ENCODE measurements at regions not wholly inside any gene's neighbourhood (a gene's known extent, or its start where the extent isn't known, plus 50 kb on each side); places are given as distances from the start of the nearest gene placed in this dataset.
"Not testable (repeated sequence)": the region's sequence is repeated elsewhere in the genome, so short reads cannot be mapped to it uniquely, and the experiment has no call there.

- peak; percentile 61 for DNase-seq
Measured at GRCh38 chr18:961644-962355, 57.1 kb downstream of the ADCYAP1 start.

GRCh38 chr18:963276-963675, 58.6 kb downstream of the ADCYAP1 start:
- no peak for DNase-seq

- no peak for DNase-seq
Measured at GRCh38 chr18:965921-966758, 61.5 kb downstream of the ADCYAP1 start.

GRCh38 chr18:966759-967576, 62.3 kb downstream of the ADCYAP1 start:
- DNase-seq = no peak

GRCh38 chr18:968910-969309, 64.2 kb downstream of the ADCYAP1 start:
- not testable (repeated sequence) for DNase-seq

GRCh38 chr18:969311-969710, 64.6 kb downstream of the ADCYAP1 start:
- not testable (repeated sequence) for DNase-seq

- DNase-seq = not testable (repeated sequence)
Measured at GRCh38 chr18:974606-975005, 69.9 kb downstream of the ADCYAP1 start.

GRCh38 chr18:976393-977128, 71.9 kb downstream of the ADCYAP1 start:
- DNase-seq = not testable (repeated sequence)

GRCh38 chr18:977327-977726, 72.7 kb downstream of the ADCYAP1 start:
- DNase-seq = not testable (repeated sequence)

- DNase-seq = not testable (repeated sequence)
Measured at GRCh38 chr18:977732-978131, 73.1 kb downstream of the ADCYAP1 start.

GRCh38 chr18:980586-980985, 75.9 kb downstream of the ADCYAP1 start:
- no peak for DNase-seq

- no peak for DNase-seq
Measured at GRCh38 chr18:984004-984403, 79.3 kb downstream of the ADCYAP1 start.

- DNase-seq = no peak
Measured at GRCh38 chr18:985212-985661, 80.6 kb downstream of the ADCYAP1 start.

- no peak for DNase-seq
Measured at GRCh38 chr18:986051-986450, 81.4 kb downstream of the ADCYAP1 start.

GRCh38 chr18:986552-986951, 81.9 kb downstream of the ADCYAP1 start:
- DNase-seq = no peak

- DNase-seq = no peak
Measured at GRCh38 chr18:987325-988186, 82.9 kb downstream of the ADCYAP1 start.

GRCh38 chr18:989425-989824, 84.8 kb downstream of the ADCYAP1 start:
- DNase-seq = no peak

GRCh38 chr18:990197-990596, 85.5 kb downstream of the ADCYAP1 start:
- no peak for DNase-seq

- DNase-seq = no peak
Measured at GRCh38 chr18:991441-991840, 86.8 kb downstream of the ADCYAP1 start.

GRCh38 chr18:993560-993959, 88.9 kb downstream of the ADCYAP1 start:
- DNase-seq = no peak

- no peak for DNase-seq
Measured at GRCh38 chr18:995629-996028, 91.0 kb downstream of the ADCYAP1 start.

All from right forelimb (tissue), 1 donor.